Stimulated activated CD8-positive, alpha-beta memory T cell treated with anti-CD3 and anti-CD28 coated beads, Interleukin-4, amount 100 ng/mL, for 1 hour (primary cell): ENCODE measurements at regions not wholly inside any gene's neighbourhood (a gene's known extent, or its start where the extent isn't known, plus 50 kb on each side); places are given as distances from the start of the nearest gene placed in this dataset.

Experiments used
- DNase-seq, 2 donors: peaks; one replicate each; pipeline ENCODE4 v3.0.0-alpha.2; 2020; ENCODE audit warnings: low read depth in 2 of 2, low spot score in 1 of 2

- no peak for DNase-seq
Measured at GRCh38 chr2:193965263-193965662, 1691.8 kb upstream of the SLC39A10 start.

- no peak for DNase-seq
Measured at GRCh38 chr2:193963472-193964119, 1693.4 kb upstream of the SLC39A10 start.

GRCh38 chr2:193946806-193947205, 1710.2 kb upstream of the SLC39A10 start:
- no peak for DNase-seq

- DNase-seq = no peak
Measured at GRCh38 chr2:193943406-193943960, 1713.5 kb upstream of the SLC39A10 start.

- no peak for DNase-seq
Measured at GRCh38 chr2:193935114-193935513, 1721.9 kb upstream of the SLC39A10 start.

DNA sequence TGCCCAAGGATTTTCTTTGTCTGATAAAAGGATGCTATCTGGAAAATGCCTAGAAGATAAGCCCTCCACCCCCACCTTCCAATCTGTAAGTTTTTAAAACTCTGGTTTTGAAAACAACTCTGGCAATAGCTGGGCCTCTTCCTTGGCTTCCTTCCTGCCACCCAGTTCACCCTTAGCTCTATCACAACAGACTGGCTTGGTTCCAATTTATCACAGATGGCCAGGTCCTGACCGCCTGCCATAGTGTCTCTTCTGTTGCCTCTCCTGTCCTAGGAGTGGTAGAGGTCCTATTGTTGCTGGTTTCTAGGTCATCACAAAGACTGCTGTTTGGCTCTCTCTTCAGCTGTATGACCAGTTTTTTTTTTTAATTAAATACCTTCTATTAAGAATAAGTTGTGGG, 1727.9 kb upstream of the SLC39A10 start:
- no peak for DNase-seq

GRCh38 chr2:193907561-193907960, 1712.8 kb upstream of the TMEFF2 start:
- DNase-seq = no peak

DNA sequence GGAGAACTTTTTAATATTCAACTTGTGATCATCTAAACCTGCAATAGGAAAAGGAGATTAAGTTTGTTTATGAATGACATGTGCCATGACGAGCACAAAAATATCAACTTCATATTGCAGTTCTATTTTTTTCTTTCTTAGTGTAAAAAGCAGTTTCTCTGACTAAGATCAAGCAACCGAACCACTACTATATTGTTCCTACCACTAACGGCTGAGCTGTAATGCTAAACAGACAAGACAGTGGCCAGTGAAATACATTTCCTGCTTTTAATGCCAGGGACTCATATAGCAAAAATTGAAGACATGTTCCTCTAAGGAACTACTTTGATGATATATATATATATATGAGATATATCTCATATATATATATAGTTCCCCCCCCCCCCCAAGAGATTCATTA, 1705.6 kb upstream of the TMEFF2 start:
- no peak for DNase-seq

- no peak for DNase-seq
Measured at GRCh38 chr2:193895226-193895625, 1700.5 kb upstream of the TMEFF2 start.

DNA sequence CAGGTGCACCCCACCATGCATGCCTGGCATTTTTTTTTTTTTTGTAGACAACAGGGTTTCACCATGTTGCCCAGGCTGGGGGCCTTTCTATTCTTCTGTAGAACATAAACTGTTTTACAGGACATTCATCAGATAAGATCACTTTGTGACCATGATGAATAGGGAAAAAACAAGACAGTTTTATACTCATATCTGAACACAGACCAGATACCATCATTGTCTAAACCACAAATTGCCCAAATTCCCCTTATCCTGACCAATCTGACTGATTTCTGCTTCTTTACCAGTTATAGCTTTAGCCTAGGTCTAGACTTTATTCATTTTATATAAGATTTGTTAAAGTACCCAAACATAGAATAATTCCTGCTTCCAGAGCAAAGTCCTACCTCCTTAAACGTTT, 1699.3 kb upstream of the TMEFF2 start:
- DNase-seq = no peak

- DNase-seq = no peak
Measured at GRCh38 chr2:193891023-193891422, 1696.3 kb upstream of the TMEFF2 start.

GRCh38 chr2:193885419-193885818, 1690.7 kb upstream of the TMEFF2 start:
- no peak for DNase-seq

DNA sequence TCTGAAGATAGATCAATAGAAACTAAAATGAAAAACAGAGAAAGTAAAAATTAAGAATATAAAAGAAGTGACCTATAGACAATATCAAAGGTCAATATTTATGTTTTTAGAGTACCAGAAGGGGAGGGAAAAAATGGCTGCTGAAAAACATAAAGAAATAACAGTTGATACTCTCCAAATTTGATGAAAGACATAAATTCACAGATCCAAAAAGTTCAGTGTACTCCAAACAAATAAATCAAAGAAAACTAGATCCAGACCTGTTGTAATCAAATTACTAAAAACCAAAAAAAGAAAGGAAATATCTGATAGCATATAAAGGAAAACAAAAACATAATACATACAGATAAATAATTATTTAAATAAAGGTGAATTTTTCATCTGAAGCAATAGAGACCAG, 1689.1 kb upstream of the TMEFF2 start:
- no peak for DNase-seq

- no peak for DNase-seq
Measured at GRCh38 chr2:193876980-193877379, 1682.2 kb upstream of the TMEFF2 start.

- no peak for DNase-seq
Measured at GRCh38 chr2:193869564-193869963, 1674.8 kb upstream of the TMEFF2 start.

DNA sequence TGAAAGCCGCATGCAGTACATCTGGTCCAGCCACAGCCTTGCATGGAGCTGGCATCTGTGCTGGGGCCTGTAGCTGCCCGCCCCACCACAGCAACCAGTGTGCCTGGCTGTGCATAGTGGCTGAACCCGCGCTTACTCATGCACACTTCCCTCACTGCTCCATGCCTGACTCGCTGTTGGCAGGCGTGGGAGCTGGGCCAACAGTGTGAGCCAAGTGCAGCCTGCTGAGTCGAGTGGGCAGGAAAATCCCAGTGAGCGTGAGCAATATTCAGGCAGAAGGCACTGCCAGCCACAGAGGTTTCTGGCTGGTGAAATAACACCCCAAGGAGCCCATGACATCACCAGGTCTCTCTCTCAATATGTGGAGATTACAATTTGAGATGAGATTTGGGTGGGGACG, 1674.1 kb upstream of the TMEFF2 start:
- DNase-seq = no peak

DNA sequence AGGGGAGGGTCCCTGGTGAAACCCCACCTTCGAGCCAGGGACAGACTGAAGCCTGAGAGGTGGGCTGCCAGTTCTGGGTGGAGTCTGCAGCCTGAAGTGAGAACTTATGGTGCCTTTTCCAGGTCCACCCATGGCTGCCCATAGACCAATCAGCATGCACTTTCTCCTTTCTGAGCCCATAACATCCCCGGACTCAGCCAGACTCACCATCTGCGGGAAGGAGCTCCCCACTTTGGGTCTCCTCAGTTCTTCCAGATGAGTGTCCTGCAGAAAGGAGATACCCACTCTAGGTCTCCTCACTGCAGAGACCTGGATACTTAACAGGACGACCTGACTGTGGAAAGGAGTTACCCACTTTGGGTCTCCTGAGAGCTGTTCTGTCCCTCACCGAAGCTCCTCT, 1673.4 kb upstream of the TMEFF2 start:
- DNase-seq = no peak

DNA sequence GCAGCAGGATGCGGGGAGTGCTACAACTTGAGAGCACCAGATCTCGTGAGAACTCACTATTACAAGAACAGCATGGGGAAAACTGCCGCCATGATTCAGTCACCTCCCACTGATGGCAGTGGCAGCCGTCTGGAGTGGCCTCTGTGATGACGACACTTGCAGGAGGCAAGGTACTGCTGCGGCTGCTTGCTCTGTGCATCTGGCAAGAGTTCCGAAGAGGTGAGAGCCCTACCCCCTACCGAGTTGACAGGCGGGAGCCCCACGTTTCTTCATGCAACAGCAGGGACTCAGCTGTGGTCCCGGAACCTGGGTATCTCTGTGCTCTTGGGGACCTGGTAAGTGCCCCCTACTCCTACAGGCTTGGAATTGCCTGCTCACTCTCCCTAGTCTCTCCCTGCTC, 1672.7 kb upstream of the TMEFF2 start:
- DNase-seq = no peak

DNA sequence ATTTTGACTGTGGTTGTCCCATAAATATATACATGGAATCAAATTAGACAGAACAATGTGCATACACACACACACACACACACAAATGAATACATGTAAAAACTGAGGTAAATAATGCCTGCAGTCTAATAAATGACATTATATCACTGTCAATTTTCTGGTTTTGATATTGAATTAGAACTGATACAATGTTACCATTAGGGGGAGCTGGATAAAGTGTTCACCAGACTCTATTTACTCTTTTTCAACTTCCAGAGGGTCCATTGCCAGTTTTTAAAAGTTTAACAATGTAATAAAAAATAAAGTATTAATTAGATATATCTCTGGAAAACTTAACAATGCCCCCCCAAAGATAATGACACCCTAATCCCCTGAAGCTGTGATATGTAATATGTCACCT, 1666.8 kb upstream of the TMEFF2 start:
- DNase-seq = no peak

DNA sequence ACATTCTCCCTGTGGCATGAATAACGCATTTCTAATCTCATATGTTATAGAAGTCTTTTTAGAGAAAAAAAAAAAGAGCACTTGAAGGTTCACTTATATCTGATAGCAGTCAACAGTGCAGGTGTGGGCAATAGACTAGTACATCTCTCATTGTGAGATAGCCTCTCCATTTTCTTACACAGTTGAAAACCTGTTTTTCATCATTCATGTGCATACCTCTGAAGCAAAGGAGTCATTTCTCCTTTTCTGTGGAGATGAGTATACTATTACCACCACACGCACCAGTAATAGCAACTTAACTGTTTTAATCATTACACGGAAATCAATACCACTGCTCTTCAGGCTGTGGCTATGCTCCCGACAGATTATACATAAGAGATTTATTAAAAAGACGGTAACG, 1653.3 kb upstream of the TMEFF2 start:
- no peak for DNase-seq

- DNase-seq = no peak
Measured at GRCh38 chr2:193847130-193847529, 1652.4 kb upstream of the TMEFF2 start.

GRCh38 chr2:193845604-193846003, 1650.9 kb upstream of the TMEFF2 start:
- DNase-seq = no peak

- no peak for DNase-seq
Measured at GRCh38 chr2:193843675-193844074, 1648.9 kb upstream of the TMEFF2 start.
